SW480 (cell line): ENCODE measurements at regions not wholly inside any gene's neighbourhood (a gene's known extent, or its start where the extent isn't known, plus 50 kb on each side); places are given as distances from the start of the nearest gene placed in this dataset.

ENCODE experiments used
- DNase-seq: peaks from one replicate; pipeline ENCODE4 v3.0.0-alpha.2; 2016; ENCODE audit warnings: low spot score

GRCh38 chr12:118763234-118763633 lies 218.1 kb upstream of the SRRM4 start:
- no peak for DNase-seq

GRCh38 chr12:118773956-118774723 lies 207.2 kb upstream of the SRRM4 start:
- DNase-seq: no peak

- no peak for DNase-seq
Observed at GRCh38 chr12:118777504-118777903, 203.8 kb upstream of the SRRM4 start.

- DNase-seq: no peak
Observed at GRCh38 chr12:118778077-118778476, 203.3 kb upstream of the SRRM4 start.

- DNase-seq: no peak
Observed at GRCh38 chr12:118780939-118781338, 200.4 kb upstream of the SRRM4 start.

GRCh38 chr12:118781692-118782091 lies 199.6 kb upstream of the SRRM4 start:
- no peak for DNase-seq

- DNase-seq: no peak
Observed at GRCh38 chr12:118783703-118784102, 197.6 kb upstream of the SRRM4 start.

GRCh38 chr12:118790578-118790977 lies 190.8 kb upstream of the SRRM4 start:
- DNase-seq: no peak

GRCh38 chr12:118813778-118814357 lies 167.5 kb upstream of the SRRM4 start:
- DNase-seq: no peak

- no peak for DNase-seq
Observed at GRCh38 chr12:118816296-118816695, 165.0 kb upstream of the SRRM4 start.

GRCh38 chr12:118821386-118821925 lies 159.9 kb upstream of the SRRM4 start:
- no peak for DNase-seq

GRCh38 chr12:118822512-118822911 lies 158.8 kb upstream of the SRRM4 start:
- DNase-seq: no peak

- DNase-seq: no peak
Observed at GRCh38 chr12:118827047-118827446, 154.3 kb upstream of the SRRM4 start.

GRCh38 chr12:118827606-118828005 lies 153.7 kb upstream of the SRRM4 start:
- DNase-seq: no peak

GRCh38 chr12:118830296-118830695 lies 151.0 kb upstream of the SRRM4 start:
- no peak for DNase-seq

- no peak for DNase-seq
Observed at GRCh38 chr12:118835926-118836325, 145.4 kb upstream of the SRRM4 start.

- no peak for DNase-seq
Observed at GRCh38 chr12:118840399-118840798, 140.9 kb upstream of the SRRM4 start.

GRCh38 chr12:118840878-118841277 lies 140.5 kb upstream of the SRRM4 start:
- DNase-seq: no peak

- DNase-seq: no peak
Observed at GRCh38 chr12:118841588-118841987, 139.8 kb upstream of the SRRM4 start.

- DNase-seq: no peak
Observed at GRCh38 chr12:118842866-118843265, 138.5 kb upstream of the SRRM4 start.

- no peak for DNase-seq
Observed at GRCh38 chr12:118846416-118846815, 134.9 kb upstream of the SRRM4 start.

GRCh38 chr12:118850244-118850825 lies 131.0 kb upstream of the SRRM4 start:
- DNase-seq: peak; percentile 6

GRCh38 chr12:118851891-118852290 lies 129.4 kb upstream of the SRRM4 start:
- DNase-seq: no peak
